ENCODE measurements at regions not wholly inside any gene's neighbourhood (a gene's known extent, or its start where the extent isn't known, plus 50 kb on each side); places are given as distances from the start of the nearest gene placed in this dataset.
"Not testable (repeated sequence)": the region's sequence is repeated elsewhere in the genome, so short reads cannot be mapped to it uniquely, and the experiment has no call there.

GRCh38 chr4:11647433-11647832 lies 218.7 kb upstream of the HS3ST1 start:
- Mint-ChIP-seq H3K36me3 (no peaks in the 10 kb centered on the region), H3K4me1 (peaks cover 0 to 8% (median 0%) of the 10 kb centered on the region in 7 donors), H3K27me3 (peaks cover 0 to 26% (median 15%) of the 10 kb centered on the region in 5 donors), H3K27ac (no peak overlapping the region), H3K4me3 (no peak overlapping the region), H3K9me3 (peaks cover 0 to 20% (median 3%) of the 10 kb centered on the region in 11 donors)
- no peaks in the 10 kb centered on the region for H3K27me3 ChIP-seq (ENCODE audit: control insufficient read depth in 2 of 2, insufficient read depth in 2 of 2, low read length in 2 of 2)
- H3K27ac ChIP-seq (ENCODE audit: low read depth, low read length), result no peak overlapping the region
- H3K9me3 ChIP-seq (ENCODE audit: control insufficient read depth in 2 of 3, low read length in 3 of 3), result no peaks in the 10 kb centered on the region
- CTCF ChIA-PET, result no interaction called here
- H3K4me3 ChIP-seq (ENCODE audit: low read length), result no peak overlapping the region
- POLR2A ChIA-PET, result no interaction called here
- H3K4me1 ChIP-seq (ENCODE audit: control insufficient read depth in 2 of 2, insufficient read depth in 2 of 2, low read length in 2 of 2), result no peaks in the 10 kb centered on the region
- H3K36me3 ChIP-seq (ENCODE audit: control insufficient read depth in 2 of 3, insufficient read depth in 3 of 3, low read length in 3 of 3), result no peaks in the 10 kb centered on the region
- intact Hi-C loops (cut with micrococcal nuclease), result no loop called here
- no peak for ATAC-seq
- DNase-seq, result no peak

GRCh38 chr4:11643081-11643480 lies 214.4 kb upstream of the HS3ST1 start:
- ATAC-seq; H3K4me1 Mint-ChIP-seq; H3K4me3 ChIP-seq (ENCODE audit: low read length); H3K4me1 ChIP-seq (ENCODE audit: control insufficient read depth in 2 of 2, insufficient read depth in 2 of 2, low read length in 2 of 2); CTCF ChIA-PET; H3K27me3 ChIP-seq (ENCODE audit: control insufficient read depth in 2 of 2, insufficient read depth in 2 of 2, low read length in 2 of 2); H3K27ac Mint-ChIP-seq; H3K36me3 Mint-ChIP-seq; H3K27ac ChIP-seq (ENCODE audit: low read depth, low read length); H3K4me3 Mint-ChIP-seq; H3K36me3 ChIP-seq (ENCODE audit: control insufficient read depth in 2 of 3, insufficient read depth in 3 of 3, low read length in 3 of 3); DNase-seq; intact Hi-C loops (cut with micrococcal nuclease); POLR2A ChIA-PET: not testable (repeated sequence)
- H3K9me3 ChIP-seq (ENCODE audit: control insufficient read depth in 2 of 3, low read length in 3 of 3), result peaks cover 0 to 12% (median 0%) of the 10 kb centered on the region in 3 experiments
- Mint-ChIP-seq H3K27me3 (peaks cover 0 to 19% (median 10%) of the 10 kb centered on the region in 5 donors), H3K9me3 (peaks cover 0 to 31% (median 9%) of the 10 kb centered on the region in 11 donors)

GRCh38 chr4:11640584-11640983 lies 211.9 kb upstream of the HS3ST1 start:
- ATAC-seq (no peak), DNase-seq (no peak)
- Histone ChIP-seq H3K9me3 (ENCODE audit: control insufficient read depth in 2 of 3, low read length in 3 of 3) (peaks cover 0 to 12% (median 0%) of the 10 kb centered on the region in 3 experiments), H3K27ac (ENCODE audit: low read depth, low read length) (no peak overlapping the region), H3K4me1 (ENCODE audit: control insufficient read depth in 2 of 2, insufficient read depth in 2 of 2, low read length in 2 of 2) (no peaks in the 10 kb centered on the region), H3K4me3 (ENCODE audit: low read length) (no peak overlapping the region), H3K36me3 (ENCODE audit: control insufficient read depth in 2 of 3, insufficient read depth in 3 of 3, low read length in 3 of 3) (no peaks in the 10 kb centered on the region), H3K27me3 (ENCODE audit: control insufficient read depth in 2 of 2, insufficient read depth in 2 of 2, low read length in 2 of 2) (no peaks in the 10 kb centered on the region)
- no peak overlapping the region for H3K27ac Mint-ChIP-seq
- peaks cover 0 to 4% (median 0%) of the 10 kb centered on the region in 5 donors for H3K36me3 Mint-ChIP-seq
- H3K27me3 Mint-ChIP-seq, result peaks cover 0 to 17% (median 0%) of the 10 kb centered on the region in 5 donors
- H3K9me3 Mint-ChIP-seq, result peaks cover 0 to 31% (median 9%) of the 10 kb centered on the region in 11 donors
- H3K4me3 Mint-ChIP-seq, result no peak overlapping the region
- CTCF ChIA-PET, result no interaction called here
- intact Hi-C loops (cut with micrococcal nuclease), result no loop called here
- peaks cover 0 to 6% (median 0%) of the 10 kb centered on the region in 7 donors for H3K4me1 Mint-ChIP-seq
- POLR2A ChIA-PET, result no interaction called here

GRCh38 chr4:11636551-11636950 lies 207.9 kb upstream of the HS3ST1 start:
- Histone ChIP-seq H3K4me1 (ENCODE audit: control insufficient read depth in 2 of 2, insufficient read depth in 2 of 2, low read length in 2 of 2) (no peaks in the 10 kb centered on the region), H3K27ac (ENCODE audit: low read depth, low read length) (no peak overlapping the region), H3K27me3 (ENCODE audit: control insufficient read depth in 2 of 2, insufficient read depth in 2 of 2, low read length in 2 of 2) (no peaks in the 10 kb centered on the region), H3K36me3 (ENCODE audit: control insufficient read depth in 2 of 3, insufficient read depth in 3 of 3, low read length in 3 of 3) (no peaks in the 10 kb centered on the region), H3K9me3 (ENCODE audit: control insufficient read depth in 2 of 3, low read length in 3 of 3) (peaks cover 0 to 12% (median 0%) of the 10 kb centered on the region in 3 experiments), H3K4me3 (ENCODE audit: low read length) (no peak overlapping the region)
- Mint-ChIP-seq H3K9me3 (peaks cover 0 to 13% (median 9%) of the 10 kb centered on the region in 11 donors), H3K27me3 (peaks cover 0 to 10% (median 0%) of the 10 kb centered on the region in 5 donors), H3K4me3 (no peak overlapping the region), H3K4me1 (peaks cover 0 to 6% (median 0%) of the 10 kb centered on the region in 7 donors), H3K27ac (no peak overlapping the region), H3K36me3 (peaks cover 0 to 4% (median 0%) of the 10 kb centered on the region in 5 donors)
- POLR2A ChIA-PET, result no interaction called here
- no peak for DNase-seq
- ATAC-seq, result no peak
- CTCF ChIA-PET, result no interaction called here
- intact Hi-C loops (cut with micrococcal nuclease), result no loop called here

- Mint-ChIP-seq H3K9me3 (peaks cover 0 to 13% (median 9%) of the 10 kb centered on the region in 11 donors), H3K4me1 (peaks cover 0 to 6% (median 0%) of the 10 kb centered on the region in 7 donors)
These were observed 207.3 kb upstream of the HS3ST1 start for GRCh38 chr4:11636031-11636430.

GRCh38 chr4:11635342-11635741 lies 206.6 kb upstream of the HS3ST1 start:
- no peak for DNase-seq
- H3K4me1 Mint-ChIP-seq, result peaks cover 0 to 6% (median 0%) of the 10 kb centered on the region in 7 donors
- ATAC-seq, result no peak
- ChIA-PET POLR2A (no interaction called here), CTCF (no interaction called here)
- H3K9me3 Mint-ChIP-seq, result peaks cover 0 to 11% (median 7%) of the 10 kb centered on the region in 11 donors
- H3K27ac Mint-ChIP-seq, result no peak overlapping the region
- H3K36me3 Mint-ChIP-seq, result peaks cover 0 to 4% (median 0%) of the 10 kb centered on the region in 5 donors
- peaks cover 0 to 7% (median 0%) of the 10 kb centered on the region in 5 donors for H3K27me3 Mint-ChIP-seq
- no peaks in the 10 kb centered on the region for H3K27me3 ChIP-seq (ENCODE audit: control insufficient read depth in 2 of 2, insufficient read depth in 2 of 2, low read length in 2 of 2)
- no peak overlapping the region for H3K27ac ChIP-seq (ENCODE audit: low read depth, low read length)
- intact Hi-C loops (cut with micrococcal nuclease), result no loop called here
- H3K4me1 ChIP-seq (ENCODE audit: control insufficient read depth in 2 of 2, insufficient read depth in 2 of 2, low read length in 2 of 2), result no peaks in the 10 kb centered on the region
- H3K4me3 ChIP-seq (ENCODE audit: low read length), result no peak overlapping the region
- H3K36me3 ChIP-seq (ENCODE audit: control insufficient read depth in 2 of 3, insufficient read depth in 3 of 3, low read length in 3 of 3), result no peaks in the 10 kb centered on the region
- H3K9me3 ChIP-seq (ENCODE audit: control insufficient read depth in 2 of 3, low read length in 3 of 3), result peaks cover 0 to 12% (median 0%) of the 10 kb centered on the region in 3 experiments
- H3K4me3 Mint-ChIP-seq, result no peak overlapping the region

More at GRCh38 chr4:11636031-11636430, 207.3 kb upstream of the HS3ST1 start:
- Mint-ChIP-seq H3K36me3 (peaks cover 0 to 4% (median 0%) of the 10 kb centered on the region in 5 donors), H3K27me3 (peaks cover 0 to 10% (median 0%) of the 10 kb centered on the region in 5 donors), H3K27ac (no peak overlapping the region), H3K4me3 (no peak overlapping the region)
- Histone ChIP-seq H3K9me3 (ENCODE audit: control insufficient read depth in 2 of 3, low read length in 3 of 3) (peaks cover 0 to 12% (median 0%) of the 10 kb centered on the region in 3 experiments), H3K4me3 (ENCODE audit: low read length) (no peak overlapping the region), H3K36me3 (ENCODE audit: control insufficient read depth in 2 of 3, insufficient read depth in 3 of 3, low read length in 3 of 3) (no peaks in the 10 kb centered on the region), H3K27ac (ENCODE audit: low read depth, low read length) (no peak overlapping the region), H3K27me3 (ENCODE audit: control insufficient read depth in 2 of 2, insufficient read depth in 2 of 2, low read length in 2 of 2) (no peaks in the 10 kb centered on the region), H3K4me1 (ENCODE audit: control insufficient read depth in 2 of 2, insufficient read depth in 2 of 2, low read length in 2 of 2) (no peaks in the 10 kb centered on the region)
- ChIA-PET POLR2A (no interaction called here), CTCF (no interaction called here)
- DNase-seq, result no peak
- intact Hi-C loops (cut with micrococcal nuclease), result no loop called here
- no peak for ATAC-seq

GRCh38 chr4:11634283-11634682 lies 205.6 kb upstream of the HS3ST1 start:
- Histone ChIP-seq H3K27me3 (ENCODE audit: control insufficient read depth in 2 of 2, insufficient read depth in 2 of 2, low read length in 2 of 2) (no peaks in the 10 kb centered on the region), H3K4me1 (ENCODE audit: control insufficient read depth in 2 of 2, insufficient read depth in 2 of 2, low read length in 2 of 2) (no peaks in the 10 kb centered on the region), H3K4me3 (ENCODE audit: low read length) (no peak overlapping the region), H3K27ac (ENCODE audit: low read depth, low read length) (no peak overlapping the region), H3K36me3 (ENCODE audit: control insufficient read depth in 2 of 3, insufficient read depth in 3 of 3, low read length in 3 of 3) (no peaks in the 10 kb centered on the region), H3K9me3 (ENCODE audit: control insufficient read depth in 2 of 3, low read length in 3 of 3) (peaks cover 0 to 6% (median 0%) of the 10 kb centered on the region in 3 experiments)
- intact Hi-C loops (cut with micrococcal nuclease), result no loop called here
- no peak overlapping the region for H3K4me3 Mint-ChIP-seq
- H3K9me3 Mint-ChIP-seq, result peaks cover 0 to 10% (median 7%) of the 10 kb centered on the region in 11 donors
- H3K27me3 Mint-ChIP-seq, result peaks cover 0 to 11% (median 0%) of the 10 kb centered on the region in 5 donors
- no peak overlapping the region for H3K27ac Mint-ChIP-seq
- CTCF ChIA-PET, result no interaction called here
- DNase-seq (no peak), ATAC-seq (no peak)
- H3K4me1 Mint-ChIP-seq, result peaks cover 0 to 6% (median 0%) of the 10 kb centered on the region in 7 donors
- peaks cover 0 to 4% (median 0%) of the 10 kb centered on the region in 5 donors for H3K36me3 Mint-ChIP-seq
- POLR2A ChIA-PET, result no interaction called here

Data from naive thymus-derived CD4-positive, alpha-beta T cell (primary cell).